DOHH2 (cell line): ENCODE measurements at regions not wholly inside any gene's neighbourhood (a gene's known extent, or its start where the extent isn't known, plus 50 kb on each side); places are given as distances from the start of the nearest gene placed in this dataset.

ENCODE experiments used
- CTCF ChIP-seq: fragments of 200-600 bp; sonication (generic); IDR thresholded peaks from one replicate; pipeline ENCODE4 v1.5.1; 2014; ENCODE audit warnings: antibody characterized with exemption, mild to moderate bottlenecking, low read depth, low read length; ENCODE audit not compliant: poor library complexity, severe bottlenecking
- EZH2phosphoT487 ChIP-seq: fragments of 200-600 bp; sonication (generic); IDR thresholded peaks from 2 replicates; pipeline ENCODE4 v1.6.1; 2017; ENCODE audit warnings: borderline replicate concordance, mild to moderate bottlenecking, antibody characterized with exemption, low read length, moderate library complexity, mixed read lengths

GRCh38 chr20:10735195-10735949 is 61.6 kb upstream of the JAG1 start:
- TF ChIP-seq CTCF (no peak), EZH2phosphoT487 (no peak)
